Progenitor cell of endocrine pancreas (in vitro differentiated cells): ENCODE measurements at regions not wholly inside any gene's neighbourhood (a gene's known extent, or its start where the extent isn't known, plus 50 kb on each side); places are given as distances from the start of the nearest gene placed in this dataset.

Experiments
- DNase-seq: peaks from one replicate; pipeline ENCODE4 v3.0.0; 2021; ENCODE audit warnings: low spot score; ENCODE audit not compliant: unreplicated experiment
- H3K27ac Mint-ChIP-seq: 2 replicates; pipeline ENCODE4 v1.8.0; 2021; ENCODE audit warnings: mild to moderate bottlenecking, moderate library complexity, mixed read lengths
- H3K27me3 Mint-ChIP-seq: 2 replicates; pipeline ENCODE4 v1.8.0; 2021; ENCODE audit warnings: mixed read lengths
- H3K36me3 Mint-ChIP-seq: 2 replicates; pipeline ENCODE4 v1.8.0; 2022; ENCODE audit warnings: mixed read lengths; ENCODE audit not compliant: insufficient read depth
- H3K4me1 Mint-ChIP-seq: 2 replicates; pipeline ENCODE4 v1.8.0; 2021; ENCODE audit warnings: low read depth, mixed read lengths
- H3K4me3 Mint-ChIP-seq: 2 replicates; pipeline ENCODE4 v1.8.0; 2021; ENCODE audit warnings: low read depth, mild to moderate bottlenecking, moderate library complexity, mixed read lengths
- H3K9me3 Mint-ChIP-seq: 2 replicates; pipeline ENCODE4 v1.8.0; 2021; ENCODE audit warnings: low read depth, mixed read lengths
- TF ChIP-seq, protein P1 (sequence below): fragments of 200-600 bp; sonication (generic); IDR thresholded peaks from one replicate; pipeline ENCODE4 v1.5.0; 2021; ENCODE audit warnings: antibody characterized with exemption, mild to moderate bottlenecking; ENCODE audit not compliant: unreplicated experiment

DNA sequence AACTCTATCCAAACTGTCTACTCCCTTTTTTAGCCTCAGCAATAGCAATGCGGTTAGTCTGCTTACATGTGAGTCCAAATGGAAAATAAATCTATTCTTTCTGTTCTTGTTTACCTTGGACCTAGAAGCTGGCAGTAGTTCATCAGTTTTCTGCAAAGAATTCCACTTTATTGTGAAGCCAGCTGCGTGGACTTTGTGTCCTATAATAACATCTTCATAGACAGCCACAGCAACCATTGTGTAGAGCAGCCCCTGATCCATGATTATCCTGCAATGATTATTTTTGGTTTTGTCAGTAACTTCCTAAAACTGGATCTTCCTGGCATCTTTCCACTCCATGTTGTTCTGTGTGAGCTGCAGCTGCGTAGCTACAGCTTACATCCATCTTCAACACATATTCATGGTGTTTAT lies 408.7 kb downstream of the NUF2 start:
- H3K9me3 Mint-ChIP-seq = peaks cover 13% of the 10 kb centered on the region
- DNase-seq = no peak
- no peaks in the 10 kb centered on the region for H3K27me3 Mint-ChIP-seq
- peaks cover 1% of the 10 kb centered on the region for H3K4me1 Mint-ChIP-seq
- no peak overlapping the region for H3K27ac Mint-ChIP-seq
- H3K4me3 Mint-ChIP-seq = no peak overlapping the region
- TF ChIP-seq, protein P1, sequence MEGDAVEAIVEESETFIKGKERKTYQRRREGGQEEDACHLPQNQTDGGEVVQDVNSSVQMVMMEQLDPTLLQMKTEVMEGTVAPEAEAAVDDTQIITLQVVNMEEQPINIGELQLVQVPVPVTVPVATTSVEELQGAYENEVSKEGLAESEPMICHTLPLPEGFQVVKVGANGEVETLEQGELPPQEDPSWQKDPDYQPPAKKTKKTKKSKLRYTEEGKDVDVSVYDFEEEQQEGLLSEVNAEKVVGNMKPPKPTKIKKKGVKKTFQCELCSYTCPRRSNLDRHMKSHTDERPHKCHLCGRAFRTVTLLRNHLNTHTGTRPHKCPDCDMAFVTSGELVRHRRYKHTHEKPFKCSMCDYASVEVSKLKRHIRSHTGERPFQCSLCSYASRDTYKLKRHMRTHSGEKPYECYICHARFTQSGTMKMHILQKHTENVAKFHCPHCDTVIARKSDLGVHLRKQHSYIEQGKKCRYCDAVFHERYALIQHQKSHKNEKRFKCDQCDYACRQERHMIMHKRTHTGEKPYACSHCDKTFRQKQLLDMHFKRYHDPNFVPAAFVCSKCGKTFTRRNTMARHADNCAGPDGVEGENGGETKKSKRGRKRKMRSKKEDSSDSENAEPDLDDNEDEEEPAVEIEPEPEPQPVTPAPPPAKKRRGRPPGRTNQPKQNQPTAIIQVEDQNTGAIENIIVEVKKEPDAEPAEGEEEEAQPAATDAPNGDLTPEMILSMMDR = no peak
- peaks cover 2% of the 10 kb centered on the region for H3K36me3 Mint-ChIP-seq

DNA sequence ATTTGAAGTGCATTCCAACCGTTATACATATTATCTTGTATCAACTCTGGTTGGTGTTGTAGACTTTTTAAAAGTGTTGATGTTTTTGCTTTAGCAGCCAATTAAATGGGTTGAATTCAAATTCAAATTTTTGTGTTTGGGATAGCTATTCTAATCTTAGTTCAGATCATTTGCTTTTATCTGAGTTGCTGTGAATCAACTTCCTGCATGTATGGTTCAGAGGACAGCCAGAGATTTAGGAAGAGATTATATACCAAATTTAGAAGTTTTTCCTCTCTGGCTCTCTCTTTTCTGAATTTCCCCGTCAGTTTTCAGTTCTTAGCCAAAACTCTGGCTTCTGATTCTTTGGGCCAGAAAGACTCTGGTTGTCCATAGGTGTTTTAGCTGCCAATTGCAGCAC lies 415.5 kb downstream of the NUF2 start:
- Mint-ChIP-seq H3K27ac (no peak overlapping the region), H3K36me3 (no peaks in the 10 kb centered on the region)
- TF ChIP-seq, protein P1 = no peak

DNA sequence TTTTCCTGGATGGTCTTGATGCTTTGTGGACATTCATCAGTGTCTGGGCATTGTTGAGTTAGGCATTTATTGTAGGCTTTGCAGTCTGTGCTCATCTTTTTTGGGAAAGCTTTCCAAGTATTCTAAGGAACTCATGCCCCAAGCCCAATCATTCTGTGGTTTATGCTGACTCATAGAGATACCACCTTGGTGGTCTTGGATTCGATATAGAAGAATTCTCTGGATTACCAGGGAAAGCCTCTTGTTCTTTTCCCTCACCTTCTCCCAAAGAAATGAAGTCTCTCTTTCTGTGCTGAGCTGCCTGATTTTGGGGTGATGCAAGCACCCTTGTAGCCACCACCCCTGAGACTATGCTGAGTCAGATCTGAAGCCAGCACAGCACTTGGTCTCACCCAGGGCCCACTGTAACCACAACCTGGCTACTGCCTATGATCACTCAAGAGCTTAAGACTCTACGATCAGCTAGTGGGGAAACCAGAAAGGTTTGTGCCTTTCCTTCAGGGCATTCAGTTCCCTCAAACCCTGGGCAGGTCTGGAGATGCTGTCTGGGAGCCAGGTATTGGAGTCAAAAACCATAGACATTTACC lies 422.6 kb downstream of the NUF2 start:
- H3K9me3 Mint-ChIP-seq = peaks cover 41% of the 10 kb centered on the region
- DNase-seq = no peak
- no peak overlapping the region for H3K4me3 Mint-ChIP-seq
- peaks cover 3% of the 10 kb centered on the region for H3K36me3 Mint-ChIP-seq
- peaks cover 23% of the 10 kb centered on the region for H3K4me1 Mint-ChIP-seq
- TF ChIP-seq, protein P1 = no peak
- no peaks in the 10 kb centered on the region for H3K27me3 Mint-ChIP-seq
- no peak overlapping the region for H3K27ac Mint-ChIP-seq

More for the DNA sequence above, 415.5 kb downstream of the NUF2 start:
- Mint-ChIP-seq H3K4me1 (no peaks in the 10 kb centered on the region), H3K27me3 (no peaks in the 10 kb centered on the region), H3K9me3 (peaks cover 19% of the 10 kb centered on the region), H3K4me3 (no peak overlapping the region)
- DNase-seq = no peak

DNA sequence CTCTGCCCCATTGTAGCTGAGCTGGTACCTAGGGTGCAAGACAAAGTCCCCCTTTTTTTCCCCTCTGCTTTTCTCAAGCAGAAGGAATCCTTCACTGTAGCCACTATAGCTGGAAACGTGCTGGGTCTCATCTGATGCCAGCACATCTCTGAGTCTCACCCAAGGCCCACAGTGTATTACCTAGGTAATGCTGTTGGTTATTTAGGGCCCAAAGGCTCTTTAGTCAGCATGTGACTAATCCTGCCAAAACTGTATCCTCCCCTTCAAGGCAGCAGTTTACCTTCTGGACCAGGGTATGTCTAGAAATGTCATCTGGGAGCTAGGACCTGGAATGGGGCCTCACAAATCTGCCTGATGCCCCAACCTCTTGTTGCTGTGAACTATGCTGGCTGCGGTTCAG lies 423.4 kb downstream of the NUF2 start:
- peaks cover 24% of the 10 kb centered on the region for H3K4me1 Mint-ChIP-seq
- H3K27ac Mint-ChIP-seq = no peak overlapping the region
- H3K9me3 Mint-ChIP-seq = peaks cover 36% of the 10 kb centered on the region
- H3K36me3 Mint-ChIP-seq = peaks cover 3% of the 10 kb centered on the region
- TF ChIP-seq, protein P1 = no peak
- no peak overlapping the region for H3K4me3 Mint-ChIP-seq
- no peak for DNase-seq
- H3K27me3 Mint-ChIP-seq = no peaks in the 10 kb centered on the region

DNA sequence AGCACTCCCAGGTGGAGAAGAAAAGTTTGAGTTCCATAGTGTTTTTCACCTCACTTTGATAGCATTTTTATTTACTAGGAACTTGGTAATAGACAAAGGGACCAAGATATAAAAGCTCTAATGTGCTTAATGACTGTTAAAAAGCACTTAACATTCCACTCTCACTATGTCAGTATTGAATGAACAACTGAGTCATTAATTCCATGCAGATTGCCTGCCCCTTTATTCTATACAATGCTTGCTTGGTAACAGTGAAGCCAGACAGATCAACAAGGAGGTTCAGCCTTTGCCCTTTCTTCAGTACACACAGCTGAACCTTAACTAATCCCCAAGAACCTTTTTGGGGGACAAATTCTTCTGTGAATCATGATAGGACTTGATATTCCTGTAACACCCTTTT lies 425.5 kb downstream of the NUF2 start:
- Mint-ChIP-seq H3K27me3 (no peaks in the 10 kb centered on the region), H3K4me1 (peaks cover 24% of the 10 kb centered on the region), H3K27ac (peak overlapping the region; percentile 92), H3K9me3 (peaks cover 26% of the 10 kb centered on the region), H3K4me3 (no peak overlapping the region), H3K36me3 (peaks cover 3% of the 10 kb centered on the region)
- no peak for DNase-seq
- TF ChIP-seq, protein P1 = no peak
